ENCODE measurements at regions not wholly inside any gene's neighbourhood (a gene's known extent, or its start where the extent isn't known, plus 50 kb on each side); places are given as distances from the start of the nearest gene placed in this dataset.

- TF ChIP-seq CTCF (IDR thresholded peaks at IDR 0.05) (no peak), POLR2A (IDR thresholded peaks at IDR 0.05) (no peak)
- Histone ChIP-seq H3K27me3 (no peaks in the 10 kb centered on the region), H3K36me3 (no peaks in the 10 kb centered on the region), H3K27ac (no peak overlapping the region), H3K4me3 (no peak overlapping the region), H3K9me3 (peaks cover 0 to 16% (median 0%) of the 10 kb centered on the region in 12 donors), H3K4me1 (peaks cover 0 to 17% (median 6%) of the 10 kb centered on the region in 12 donors)
- intact Hi-C loops (cut with DNase I), result loop anchor here in 1 of 10 donors (5.0 kb wide), 1 partner anchor 302 kb away; no protein-coding TSS in a partner anchor
- ATAC-seq (no peak), DNase-seq (no peak)
- WGBS, 4 donors, result 47 to 62% (median 53%) methylated on average over 7 of the region's 7 CpGs
Measured at GRCh38 chr9:109585796-109586195, 87.7 kb upstream of the PTPN3 start.

DNA sequence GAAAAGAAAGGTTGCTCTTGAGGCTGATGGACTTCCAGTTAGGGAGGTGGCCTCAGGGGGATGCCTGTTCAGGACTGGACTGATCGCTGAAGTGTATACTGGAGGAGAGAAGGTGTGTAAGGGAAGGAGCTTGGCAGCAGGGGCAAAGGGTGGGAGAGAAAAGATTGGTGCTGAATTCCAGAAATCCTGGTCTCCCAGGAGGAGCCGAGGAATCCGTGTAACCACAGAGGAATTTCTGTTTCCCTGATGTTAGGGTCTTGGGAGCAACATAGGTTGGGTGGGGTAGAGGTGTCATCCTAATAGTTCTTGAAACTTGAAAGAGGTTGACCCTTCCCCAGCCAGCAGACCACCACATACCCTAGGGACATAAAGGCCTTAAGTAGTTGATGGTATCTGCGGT lies 88.9 kb upstream of the PTPN3 start:
- Histone ChIP-seq H3K36me3 (no peaks in the 10 kb centered on the region), H3K27me3 (no peaks in the 10 kb centered on the region), H3K4me3 (no peak overlapping the region), H3K27ac (no peak overlapping the region), H3K4me1 (peaks cover 0 to 22% (median 6%) of the 10 kb centered on the region in 12 donors), H3K9me3 (peaks cover 0 to 16% (median 0%) of the 10 kb centered on the region in 12 donors)
- ATAC-seq, result no peak
- intact Hi-C loops (cut with DNase I), result loop anchor here in 1 of 10 donors (5.0 kb wide), 1 partner anchor 300 kb away; no protein-coding TSS in a partner anchor
- 88 to 94% (median 89%) methylated on average over 4 of the region's 4 CpGs for WGBS, 4 donors
- DNase-seq, result no peak
- TF ChIP-seq CTCF (IDR thresholded peaks at IDR 0.05), result no peak
- no peak for TF ChIP-seq POLR2A (IDR thresholded peaks at IDR 0.05)

- H3K36me3 ChIP-seq, result no peaks in the 10 kb centered on the region
- DNase-seq (peak in 1 of 5 donors; percentile 8), ATAC-seq (peak; percentile 82 to 90 (median 88))
- intact Hi-C loops (cut with DNase I), result loop anchor here in 1 of 10 donors (5.0 kb wide), 1 partner anchor 299 kb away; no protein-coding TSS in a partner anchor
- peaks cover 0 to 22% (median 6%) of the 10 kb centered on the region in 12 donors for H3K4me1 ChIP-seq
- H3K4me3 ChIP-seq, result no peak overlapping the region
- 45 to 54% (median 52%) methylated on average over 3 of the region's 3 CpGs for WGBS, 4 donors
- no peaks in the 10 kb centered on the region for H3K27me3 ChIP-seq
- peak overlapping the region in 11 of 12 donors; percentile 18 to 87 (median 69) for H3K27ac ChIP-seq
- TF ChIP-seq CTCF (IDR thresholded peaks at IDR 0.05) (no peak), POLR2A (IDR thresholded peaks at IDR 0.05) (no peak)
- H3K9me3 ChIP-seq, result peaks cover 0 to 10% (median 0%) of the 10 kb centered on the region in 12 donors
Measured at GRCh38 chr9:109588415-109588814, 90.3 kb upstream of the PTPN3 start.

DNA sequence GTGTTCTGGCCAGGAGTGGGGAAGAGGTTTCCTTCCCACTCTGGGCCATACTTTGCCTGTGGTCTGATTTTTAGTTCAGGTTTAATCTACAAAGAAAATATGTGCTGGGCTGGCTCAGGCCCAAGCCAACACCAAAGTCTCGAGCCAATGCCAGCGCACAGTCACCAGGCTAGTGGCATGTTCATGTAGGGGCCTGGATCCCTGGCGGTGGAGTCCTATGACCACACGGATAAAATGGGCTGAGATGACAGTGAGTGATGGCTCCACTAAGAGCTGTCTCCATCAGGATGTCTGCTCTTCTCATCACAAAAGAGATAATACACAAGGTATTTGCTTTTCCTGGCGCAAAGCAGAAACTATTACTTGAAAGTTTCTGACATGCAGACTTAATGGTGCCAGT lies 92.9 kb upstream of the PTPN3 start:
- H3K27me3 ChIP-seq, result no peaks in the 10 kb centered on the region
- 32 to 52% (median 38%) methylated on average over 5 of the region's 5 CpGs for WGBS, 4 donors
- H3K27ac ChIP-seq, result peak overlapping the region in 7 of 12 donors; percentile 22 to 75 (median 59)
- H3K36me3 ChIP-seq, result no peaks in the 10 kb centered on the region
- H3K9me3 ChIP-seq, result peaks cover 0 to 10% (median 0%) of the 10 kb centered on the region in 12 donors
- DNase-seq (peak; percentile 38 to 77 (median 57)), ATAC-seq (peak; percentile 21 to 74 (median 27))
- H3K4me3 ChIP-seq, result no peak overlapping the region
- TF ChIP-seq CTCF (IDR thresholded peaks at IDR 0.05) (no peak), POLR2A (IDR thresholded peaks at IDR 0.05) (no peak)
- H3K4me1 ChIP-seq, result peaks cover 0 to 21% (median 6%) of the 10 kb centered on the region in 12 donors
- intact Hi-C loops (cut with DNase I), result loop anchor here in 1 of 10 donors (5.0 kb wide), 1 partner anchor 36 kb away; no protein-coding TSS in a partner anchor

Data from heart left ventricle (tissue), 16 donors.